ENCODE measurements at regions not wholly inside any gene's neighbourhood (a gene's known extent, or its start where the extent isn't known, plus 50 kb on each side); places are given as distances from the start of the nearest gene placed in this dataset.

DNA sequence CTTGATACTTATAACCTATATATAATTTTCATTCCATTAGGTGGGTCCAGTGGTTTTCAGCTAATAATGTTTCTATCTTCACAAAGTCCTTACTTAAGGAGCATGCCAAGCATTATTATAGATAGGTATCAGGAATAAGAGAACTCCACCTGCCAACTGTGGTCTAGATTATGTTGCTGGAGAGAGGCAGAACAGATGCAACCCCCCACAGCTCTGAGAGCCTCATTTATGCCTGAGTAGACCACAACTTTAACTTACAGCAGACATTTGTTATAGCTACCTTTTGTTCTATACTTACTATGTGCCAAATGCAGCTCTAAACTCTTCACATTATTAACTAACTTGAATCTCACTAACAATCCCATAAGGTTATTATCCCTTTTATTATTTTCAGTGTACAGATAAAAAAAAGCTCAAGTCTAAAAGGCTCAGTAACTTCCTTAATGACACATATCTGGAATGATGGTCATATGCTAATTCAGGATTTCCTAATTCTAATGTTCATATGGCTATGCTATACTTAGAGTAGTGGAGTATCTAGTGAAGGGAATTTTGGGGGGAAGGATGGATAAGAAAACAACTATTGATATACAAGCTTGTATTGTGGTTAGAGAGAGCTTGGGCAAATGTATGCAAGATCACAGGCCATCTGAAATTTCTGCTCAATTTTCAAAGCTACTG, 119.1 kb upstream of the RND3 start:
- DNase-seq (ENCODE audit: extremely low read depth, low read depth, low spot score): no peak

DNA sequence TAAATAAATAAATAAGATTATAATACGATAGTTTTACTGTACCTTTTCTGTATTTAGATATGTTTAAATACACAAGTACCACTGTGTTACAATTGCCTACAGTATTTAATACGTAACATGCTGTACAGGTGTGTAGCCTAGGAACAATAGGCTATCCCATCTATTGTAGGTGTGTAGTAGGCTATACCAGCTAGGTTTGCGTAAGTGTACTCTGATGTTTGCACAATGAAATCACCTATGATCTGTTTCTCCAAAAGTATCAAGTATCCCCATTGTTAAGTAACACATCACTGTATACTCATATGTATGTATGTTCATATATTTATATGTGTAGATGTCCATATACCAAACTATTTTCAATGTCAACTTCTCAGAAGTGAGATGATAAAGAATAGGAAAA, 118.2 kb upstream of the RND3 start:
- no peak for DNase-seq (ENCODE audit: extremely low read depth, low read depth, low spot score)

DNA sequence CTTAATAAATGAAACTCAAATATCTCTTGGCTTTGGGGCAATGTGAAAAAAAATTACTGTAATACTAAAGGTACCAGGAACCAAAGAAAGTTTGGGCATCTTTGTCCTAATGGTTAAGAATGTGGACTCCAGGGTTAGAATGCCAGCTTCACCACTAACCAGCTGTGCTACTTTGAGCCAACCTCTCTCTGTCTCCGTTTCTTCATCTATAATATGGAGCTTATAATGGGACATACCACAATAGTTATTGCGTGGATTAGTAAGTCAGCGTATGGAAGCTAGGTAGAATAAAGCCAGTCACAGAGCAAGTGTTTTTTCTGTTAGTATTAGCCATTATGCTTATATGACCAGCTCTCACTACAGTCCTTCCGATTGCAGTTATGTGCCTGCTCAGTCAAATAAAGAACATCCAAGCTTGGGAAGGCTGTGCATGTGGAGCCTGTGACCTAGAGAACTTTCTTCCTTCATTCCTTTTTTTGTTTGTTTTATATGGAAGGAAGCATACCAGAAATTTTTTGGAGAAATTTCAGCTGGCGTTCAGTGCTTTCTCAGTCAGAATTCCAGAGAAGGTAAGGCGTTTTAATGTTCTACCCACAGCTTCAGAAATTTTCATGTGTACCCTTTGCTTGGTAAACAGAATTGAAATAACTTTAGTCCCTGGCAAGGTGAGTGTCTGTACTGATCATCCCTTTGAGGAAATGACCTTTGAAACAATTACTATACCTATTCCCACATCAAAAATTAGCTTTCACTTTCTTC, 114.0 kb upstream of the RND3 start:
- no peak for DNase-seq (ENCODE audit: extremely low read depth, low read depth, low spot score)

DNA sequence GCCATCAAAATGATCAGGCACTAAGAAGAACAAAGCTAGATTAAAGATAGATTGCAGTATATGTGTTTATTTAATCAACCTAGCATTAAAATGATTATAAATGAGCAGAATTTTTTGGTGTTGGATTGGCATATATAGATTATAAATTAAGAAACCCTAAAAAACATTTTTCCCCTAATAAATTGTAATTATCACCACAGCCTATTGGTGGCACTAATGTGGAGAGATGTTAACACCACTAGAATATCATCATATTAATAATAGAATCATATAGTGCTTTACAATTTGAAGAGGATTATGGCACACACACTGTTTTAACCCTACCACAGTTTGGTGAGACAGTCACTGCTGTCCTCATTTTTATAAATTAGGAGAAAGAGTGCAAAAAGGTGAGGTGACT, 112.4 kb upstream of the RND3 start:
- DNase-seq (ENCODE audit: extremely low read depth, low read depth, low spot score): no peak

DNA sequence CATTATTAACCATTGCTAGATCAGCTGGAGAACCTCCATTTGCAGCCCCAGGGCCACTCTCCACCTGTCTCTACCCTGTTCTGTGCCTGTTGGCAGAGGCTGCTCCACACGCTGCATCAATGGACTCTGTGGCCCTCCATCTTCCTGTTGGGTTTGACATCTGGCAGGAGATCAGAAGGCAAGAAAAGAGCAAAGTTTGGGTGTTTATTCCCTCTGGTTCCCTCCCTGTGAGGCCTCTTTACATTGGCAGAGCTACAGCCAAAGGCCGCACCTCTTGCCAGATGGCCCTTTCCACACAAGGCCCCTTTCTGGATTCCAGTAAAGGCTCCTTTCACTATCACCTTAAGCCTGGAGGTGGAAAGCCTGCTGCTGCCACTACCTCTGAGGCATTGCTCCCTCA, 110.9 kb upstream of the RND3 start:
- DNase-seq (ENCODE audit: extremely low read depth, low read depth, low spot score): no peak

DNA sequence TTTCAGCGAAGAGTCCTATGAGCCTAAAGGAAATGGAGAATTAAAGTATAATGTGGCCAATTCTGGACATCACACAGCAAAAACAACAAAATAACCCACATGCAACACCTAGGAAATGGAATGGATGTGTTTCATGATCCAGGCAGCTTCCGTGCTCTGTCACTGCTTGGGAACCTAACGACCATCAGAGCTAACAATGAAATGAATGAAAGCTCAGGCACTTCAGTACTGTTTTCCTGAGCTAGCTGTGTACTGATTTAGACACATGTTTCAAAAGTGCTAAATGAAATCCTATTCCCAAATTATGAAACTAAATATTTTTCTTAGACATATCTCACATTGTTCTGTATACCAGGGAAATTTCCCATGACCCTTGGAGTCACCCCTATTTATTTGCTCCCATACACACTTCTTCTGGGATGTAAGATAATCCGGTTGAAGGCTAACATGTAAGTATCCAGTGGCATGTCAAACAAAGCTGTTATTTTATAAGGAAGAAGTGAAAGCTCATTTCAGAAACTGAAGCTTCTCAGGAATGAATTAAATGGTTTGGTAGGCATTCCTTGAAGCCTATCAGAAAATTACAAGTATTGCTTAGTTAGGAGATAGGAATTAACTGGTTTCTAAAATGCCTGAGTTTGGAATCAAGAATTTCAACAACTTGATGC, 108.5 kb upstream of the RND3 start:
- no peak for DNase-seq (ENCODE audit: extremely low read depth, low read depth, low spot score)

DNA sequence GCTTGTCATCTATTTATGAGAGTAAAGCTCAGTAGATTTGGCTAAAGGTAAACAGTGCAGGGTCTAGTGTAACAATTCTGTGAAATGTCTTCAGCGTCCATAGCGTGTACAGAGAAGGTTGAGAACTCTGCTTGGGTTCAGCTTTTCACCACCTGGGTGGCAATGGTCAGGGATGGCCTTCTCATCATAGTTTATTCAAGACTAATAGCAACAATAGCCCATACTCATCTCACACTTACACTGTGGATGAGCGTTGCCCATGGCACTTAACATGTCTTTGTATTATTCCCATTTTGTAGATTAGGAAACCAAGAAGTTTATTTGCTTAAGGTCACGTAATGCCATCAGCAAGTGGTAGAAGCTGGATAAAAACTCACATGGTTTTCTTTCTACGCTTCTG, 106.8 kb upstream of the RND3 start:
- DNase-seq (ENCODE audit: extremely low read depth, low read depth, low spot score): no peak

DNA sequence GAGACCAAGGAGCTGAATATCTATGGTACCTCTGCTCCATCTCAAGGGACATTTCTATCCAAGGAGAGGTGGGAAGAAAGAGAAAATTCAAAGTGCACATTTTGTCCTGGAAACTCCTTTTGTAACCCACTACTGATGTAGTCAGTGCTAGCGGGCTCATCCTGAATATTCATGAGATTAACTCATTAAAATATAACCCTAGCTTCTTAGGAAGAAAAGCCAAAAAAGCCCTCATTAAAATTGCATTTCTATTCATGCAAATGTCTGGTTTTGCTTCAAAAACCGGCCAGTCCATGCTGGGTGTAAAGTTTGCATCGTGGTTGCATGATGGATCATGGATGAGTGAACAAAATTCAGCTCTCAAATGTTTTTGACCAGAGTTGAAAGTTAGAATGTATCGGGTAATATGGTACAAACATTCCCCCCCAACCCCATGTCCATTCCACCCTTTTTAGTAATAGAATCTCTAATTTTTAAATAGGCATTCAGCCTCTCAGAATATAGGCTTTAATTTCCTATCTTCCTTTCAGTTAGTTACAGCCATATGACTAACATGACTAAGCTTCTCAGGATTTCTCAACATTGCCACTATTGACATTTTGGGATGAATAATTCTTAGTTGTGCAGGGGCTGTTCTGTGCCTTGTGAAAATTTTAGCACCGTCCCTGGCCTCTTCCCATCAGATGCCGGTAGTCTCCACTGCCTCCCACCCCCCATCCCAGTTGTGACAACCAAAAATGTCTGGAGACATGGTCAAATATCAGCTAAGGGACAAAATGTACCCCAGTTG, 104.2 kb upstream of the RND3 start:
- DNase-seq (ENCODE audit: extremely low read depth, low read depth, low spot score): no peak

DNA sequence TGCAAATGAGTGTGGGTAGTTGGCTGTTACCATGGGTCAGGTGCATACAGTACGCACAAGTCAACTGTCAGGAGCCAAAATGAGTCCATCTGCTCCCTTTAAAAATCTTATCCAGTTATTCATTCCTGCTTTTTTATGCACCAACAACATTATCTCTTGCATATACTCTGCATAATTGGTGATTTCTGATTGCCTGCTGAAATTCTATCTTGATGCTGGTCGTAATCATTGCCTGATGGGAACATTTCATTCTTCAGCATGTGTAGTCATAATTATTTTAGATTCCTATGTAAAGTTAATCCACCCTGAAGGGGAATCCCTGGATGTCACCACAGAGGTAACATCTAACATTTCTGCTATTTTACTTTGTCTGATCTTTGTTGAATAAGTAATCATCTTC, 102.2 kb upstream of the RND3 start:
- DNase-seq (ENCODE audit: extremely low read depth, low read depth, low spot score): no peak

DNA sequence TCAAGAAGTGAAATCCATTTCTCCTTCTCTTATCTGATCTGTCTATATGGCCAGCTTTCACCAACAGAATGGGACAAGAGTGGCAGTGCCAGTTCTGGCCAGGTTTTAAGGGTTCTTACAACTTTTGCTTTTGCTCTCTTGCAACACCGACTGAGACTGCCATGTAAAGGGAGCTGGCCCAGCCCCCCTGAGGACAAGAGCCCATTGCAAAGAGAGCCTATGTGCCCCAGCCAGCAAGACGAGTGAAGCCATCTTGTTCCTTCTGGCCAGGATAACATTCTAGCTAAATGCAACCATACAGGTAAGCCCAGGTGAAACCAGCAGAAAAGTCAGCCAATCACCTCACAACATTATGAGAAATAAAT, 101.0 kb upstream of the RND3 start:
- DNase-seq (ENCODE audit: extremely low read depth, low read depth, low spot score): no peak

DNA sequence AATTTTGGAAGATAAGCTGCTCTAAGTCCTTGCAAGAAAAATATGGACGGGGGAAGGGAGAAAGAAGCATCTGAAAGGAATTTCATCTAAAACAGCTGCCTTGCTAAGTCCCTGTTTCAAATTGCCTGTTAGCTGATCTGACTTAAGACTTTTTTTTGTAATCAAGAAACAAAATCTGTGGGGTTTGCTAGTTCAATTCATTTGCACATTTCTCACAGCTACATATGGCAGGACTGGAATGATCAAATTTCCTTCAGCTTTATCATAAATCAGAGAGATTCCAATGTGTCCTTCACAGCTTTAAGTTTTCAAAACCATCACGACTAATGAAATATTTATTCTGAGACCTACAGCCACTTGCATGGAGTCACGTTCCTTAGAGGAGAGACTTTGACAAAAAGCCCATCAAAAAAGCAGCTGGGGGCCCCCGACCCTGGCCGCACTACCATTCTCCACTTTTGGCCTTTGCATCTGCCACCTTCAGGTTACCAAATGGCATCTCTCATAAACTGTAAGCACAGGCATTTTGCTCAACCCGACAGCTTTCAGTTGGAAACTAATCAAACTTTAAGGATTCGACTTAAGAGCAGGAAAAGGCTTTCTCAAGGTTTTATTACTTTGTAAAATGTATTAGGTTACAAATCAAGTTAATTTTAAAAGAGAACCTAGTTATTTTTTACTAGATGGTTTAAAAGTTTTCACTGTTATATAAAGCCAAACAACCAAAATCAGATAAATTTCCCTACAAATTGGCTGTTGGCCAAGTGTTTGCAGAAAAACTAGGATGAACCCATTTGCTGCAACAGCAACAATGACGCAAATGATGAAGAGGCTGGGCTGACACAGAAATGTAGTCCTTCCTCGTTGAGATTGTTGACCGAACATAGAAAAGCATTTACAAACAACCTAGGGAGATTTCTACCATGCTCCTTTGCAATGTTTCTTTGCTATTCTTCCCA, 100.4 kb upstream of the RND3 start:
- DNase-seq (ENCODE audit: extremely low read depth, low read depth, low spot score): no peak

DNA sequence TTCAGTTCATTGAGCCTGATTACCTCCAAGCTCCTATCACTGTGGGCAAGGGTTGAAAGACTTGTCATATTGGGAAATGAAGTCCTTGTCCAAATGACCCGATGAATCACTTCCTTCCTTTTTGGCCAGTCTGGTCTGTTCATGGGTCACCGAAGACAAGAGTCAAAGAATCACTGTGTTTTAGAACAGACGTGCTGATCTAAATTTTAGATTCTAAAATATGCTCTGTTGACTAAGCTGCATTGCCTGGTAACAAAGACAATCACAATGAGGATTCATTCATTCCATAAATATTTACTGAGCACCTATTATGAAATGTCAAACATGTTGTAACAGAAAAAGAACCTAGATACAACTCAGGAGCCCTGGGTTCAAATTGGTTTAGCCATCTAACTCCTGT, 99.4 kb upstream of the RND3 start:
- no peak for DNase-seq (ENCODE audit: extremely low read depth, low read depth, low spot score)

DNA sequence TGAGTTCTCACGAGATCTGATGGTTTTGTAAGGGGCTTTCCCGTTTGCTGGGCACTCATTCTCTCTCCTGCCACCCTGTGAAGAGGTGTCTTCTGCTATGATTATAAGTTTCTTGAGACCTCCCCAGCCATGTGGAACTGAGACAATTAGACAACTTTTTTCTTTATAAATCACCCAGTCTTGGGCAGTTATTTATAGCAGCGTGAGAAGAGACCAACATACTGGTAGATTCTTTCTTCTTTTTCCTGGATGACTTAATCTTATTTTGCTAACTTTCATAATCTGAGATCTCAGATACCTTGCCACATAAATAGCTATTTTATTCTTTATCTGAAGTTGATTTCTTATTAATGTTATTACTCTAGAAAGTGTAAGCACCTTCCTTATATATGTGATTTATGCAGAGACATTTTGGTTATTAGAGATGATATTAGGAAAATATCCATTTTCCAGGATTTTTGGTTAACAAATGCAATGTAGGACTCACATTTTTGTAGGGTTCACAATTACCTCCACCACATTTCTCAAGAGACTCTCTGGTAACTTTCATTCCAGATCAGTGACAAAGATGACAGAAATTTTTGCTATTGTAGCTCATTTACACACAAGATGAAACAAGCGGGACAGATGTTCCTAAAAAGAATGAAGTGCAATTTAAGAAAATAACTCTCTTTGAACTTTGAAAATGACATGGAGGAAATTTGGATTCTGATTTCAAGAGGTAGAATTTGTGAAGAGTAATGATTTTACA, 97.9 kb upstream of the RND3 start:
- no peak for DNase-seq (ENCODE audit: extremely low read depth, low read depth, low spot score)

DNA sequence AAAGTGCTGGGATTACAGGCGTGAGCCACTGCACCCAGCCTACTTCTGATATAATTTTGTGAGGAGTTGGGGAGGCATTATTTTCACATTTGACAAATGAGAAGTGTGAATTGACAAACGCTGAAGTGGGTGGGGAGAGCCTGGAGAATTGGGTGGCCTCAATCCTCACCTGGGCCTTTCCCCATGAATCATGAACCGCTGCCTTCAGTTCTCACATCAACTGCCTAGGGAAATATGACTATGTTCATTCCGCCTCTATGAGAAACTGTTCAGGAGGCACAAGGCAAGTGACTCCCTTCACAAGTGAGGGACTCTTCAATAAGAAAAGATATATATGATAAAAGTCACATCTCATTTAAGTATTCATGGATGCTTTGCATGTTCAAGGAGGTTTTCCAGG, 96.6 kb upstream of the RND3 start:
- DNase-seq (ENCODE audit: extremely low read depth, low read depth, low spot score): no peak

DNA sequence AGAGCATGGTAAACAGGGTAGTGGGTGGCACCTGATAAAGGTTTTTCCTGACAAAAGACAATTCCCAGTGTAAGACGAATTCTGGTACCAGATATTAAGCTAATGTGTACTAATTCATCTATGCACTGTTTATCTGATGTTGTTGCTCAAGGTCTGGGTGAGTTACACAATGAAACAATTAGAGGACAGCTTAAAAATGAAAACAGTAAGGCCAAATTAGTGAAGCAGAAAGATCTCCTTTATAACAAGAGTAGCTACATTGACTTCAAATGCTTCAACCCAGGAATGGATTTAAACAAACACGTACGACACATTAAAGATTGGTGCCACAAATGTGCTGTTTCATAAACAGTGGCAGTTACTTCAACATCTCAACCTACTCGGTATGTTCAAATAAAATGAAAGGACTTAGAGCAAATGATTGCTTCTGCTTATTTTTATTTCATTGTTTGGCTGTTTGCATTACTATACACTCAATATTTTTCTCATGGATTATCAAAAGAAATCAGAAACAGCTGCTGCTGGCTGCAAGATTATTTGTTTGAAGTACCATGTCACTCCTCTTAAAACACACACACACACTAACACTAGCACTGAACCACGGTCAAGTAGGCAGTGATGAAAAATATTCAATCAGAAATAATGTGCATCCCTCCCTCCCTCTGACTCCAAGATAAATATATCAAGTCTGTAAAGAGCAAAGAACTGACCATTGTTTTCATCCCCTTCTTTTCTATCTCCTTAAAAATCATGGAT, 94.4 kb upstream of the RND3 start:
- DNase-seq (ENCODE audit: extremely low read depth, low read depth, low spot score): no peak

DNA sequence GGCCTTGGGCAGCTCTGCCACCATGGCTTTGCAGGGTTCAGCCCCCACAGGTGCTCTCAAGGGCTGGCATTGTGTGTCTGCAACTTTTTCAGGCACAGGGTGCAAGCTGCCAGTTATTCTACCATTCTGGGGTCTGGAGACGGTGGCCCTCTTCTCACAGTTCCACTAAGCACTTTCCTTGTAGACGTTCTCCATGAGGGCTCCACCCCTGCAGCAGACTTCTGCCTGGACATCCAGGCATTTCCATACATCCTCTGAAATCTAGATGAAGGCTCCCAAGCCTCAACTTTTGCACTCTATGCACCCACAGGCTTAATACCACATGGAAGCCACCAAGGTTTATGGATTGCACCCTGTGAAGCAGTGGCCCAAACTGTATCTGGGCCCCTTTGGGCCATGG, 91.0 kb upstream of the RND3 start:
- no peak for DNase-seq (ENCODE audit: extremely low read depth, low read depth, low spot score)

DNA sequence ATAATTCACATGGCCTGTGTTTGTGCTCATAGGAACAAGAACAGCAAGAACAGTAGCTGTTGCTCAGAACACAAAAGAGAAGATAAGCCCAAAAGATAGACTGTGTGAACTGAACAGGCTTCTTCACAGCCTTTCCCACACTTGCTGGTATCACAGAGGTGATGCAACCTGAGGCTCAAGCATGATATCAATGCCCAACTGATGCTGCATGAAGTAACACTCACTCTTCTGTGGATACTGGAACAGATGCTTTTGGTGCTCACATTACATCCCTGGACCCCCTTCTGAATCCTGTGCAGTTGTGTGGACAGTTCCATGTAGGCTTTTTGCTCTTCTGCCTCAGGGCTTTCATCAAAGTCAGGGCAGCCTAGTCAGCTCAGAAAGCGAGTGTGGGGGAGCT, 88.4 kb upstream of the RND3 start:
- no peak for DNase-seq (ENCODE audit: extremely low read depth, low read depth, low spot score)

DNA sequence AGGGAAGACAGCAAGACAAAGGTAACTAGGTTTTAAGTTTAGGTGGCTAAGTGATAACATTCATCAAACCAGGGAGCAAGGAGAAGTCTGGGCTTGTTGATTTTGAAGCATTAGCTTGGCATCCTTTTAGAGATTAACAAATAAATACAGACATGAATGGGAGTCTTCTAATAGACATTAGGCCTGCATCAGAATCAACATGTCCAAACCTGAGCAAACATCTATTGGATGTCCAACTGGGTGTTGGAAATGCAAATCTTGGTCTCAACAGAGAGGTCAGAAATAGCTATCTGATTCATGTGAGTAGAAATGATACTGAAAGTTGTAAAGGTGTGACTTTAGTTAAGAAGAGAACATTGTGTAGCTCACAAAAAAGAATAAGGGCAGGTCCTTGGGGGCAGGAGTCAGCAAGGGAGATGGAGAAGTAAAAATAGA, 85.5 kb upstream of the RND3 start:
- no peak for DNase-seq (ENCODE audit: extremely low read depth, low read depth, low spot score)

All from glomerular endothelial cell (primary cell).